ENCODE measurements at regions not wholly inside any gene's neighbourhood (a gene's known extent, or its start where the extent isn't known, plus 50 kb on each side); places are given as distances from the start of the nearest gene placed in this dataset.

GRCh38 chr14:27061299-27061698, 463.5 kb upstream of the NOVA1 start:
- no peak overlapping the region for H2AFZ ChIP-seq (ENCODE audit: insufficient read depth, low read depth, low read length, poor library complexity, severe bottlenecking)
- no peaks in the 10 kb centered on the region for H4K20me1 ChIP-seq (ENCODE audit: control insufficient read depth, insufficient read depth, low read length, poor library complexity, severe bottlenecking)
- H3K36me3 ChIP-seq (replicated peaks in 1 of 2; ENCODE audit: control extremely low read depth in 1 of 2, control insufficient read depth in 1 of 2, extremely low read depth in 1 of 2, insufficient read depth in 2 of 2, low read length in 1 of 2): no peaks in the 10 kb centered on the region
- H3K27me3 Mint-ChIP-seq: no peaks in the 10 kb centered on the region
- no peaks in the 10 kb centered on the region for H3K4me1 Mint-ChIP-seq
- DNase-seq: no peak
- intact Hi-C loops (cut with micrococcal nuclease): no loop called here
- ChIA-PET CTCF (no interaction called here), POLR2A (no interaction called here)
- H3K9me3 ChIP-seq (ENCODE audit: control extremely low read depth in 1 of 3, control insufficient read depth in 2 of 3, insufficient read depth in 1 of 3, low read length in 2 of 3): no peaks in the 10 kb centered on the region
- no peaks in the 10 kb centered on the region for H3K27me3 ChIP-seq (replicated peaks in 1 of 4; ENCODE audit: control extremely low read depth in 1 of 4, control insufficient read depth in 3 of 4, insufficient read depth in 4 of 4, low read length in 3 of 4)
- no peak overlapping the region for H3K4me3 ChIP-seq (ENCODE audit: control extremely low read depth in 1 of 5, extremely low read depth in 1 of 5, insufficient read depth in 1 of 5, low read depth in 2 of 5, low read length in 4 of 5)
- no CpG with 5 or more reads among the region's 2 CpGs for WGBS (ENCODE audit: insufficient coverage)
- no peak for ATAC-seq (ENCODE audit: low read depth)
- no peaks in the 10 kb centered on the region for H3K79me2 ChIP-seq (ENCODE audit: control insufficient read depth, insufficient read depth, low read length)
- H3K4me1 ChIP-seq (ENCODE audit: control insufficient read depth in 2 of 2, insufficient read depth in 2 of 2, low read length in 2 of 2): no peaks in the 10 kb centered on the region
- no peak overlapping the region for H3K27ac ChIP-seq (ENCODE audit: low read length in 2 of 2)
- H3K4me2 ChIP-seq (replicated peaks; ENCODE audit: low read depth, low read length, poor library complexity, severe bottlenecking): no peak overlapping the region
- TF ChIP-seq CTCF (IDR thresholded peaks at IDR 0.05) (no peak), EZH2 (IDR thresholded peaks at IDR 0.05; ENCODE audit: borderline replicate concordance, insufficient read depth, low read depth, low read length, poor library complexity, severe bottlenecking) (no peak)
- no peak overlapping the region for H3K27ac Mint-ChIP-seq
- no peak overlapping the region for H3K9ac ChIP-seq (ENCODE audit: low read length)
- H3K9me3 Mint-ChIP-seq (ENCODE audit: insufficient read depth): peaks cover 3% of the 10 kb centered on the region
- no peak overlapping the region for H3K4me3 Mint-ChIP-seq

DNA sequence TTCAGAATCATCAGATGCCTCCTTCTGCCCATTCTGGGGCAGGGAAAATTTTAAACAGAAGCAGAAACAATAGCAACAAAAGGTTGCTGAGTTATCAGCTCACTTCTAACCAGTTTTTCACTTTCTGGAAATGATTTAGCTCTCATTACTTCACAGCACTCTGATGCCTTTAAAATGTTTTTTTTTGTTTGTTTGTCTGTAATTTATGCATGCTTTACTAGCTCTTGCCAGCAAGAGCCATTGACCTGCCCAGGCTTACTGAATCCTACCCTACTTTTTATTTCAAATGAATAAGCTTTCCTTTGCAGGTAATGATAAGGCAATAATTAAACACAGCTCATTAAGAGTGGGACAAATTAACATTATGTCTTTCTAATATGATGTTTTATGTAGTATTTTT, 466.1 kb upstream of the NOVA1 start:
- TF ChIP-seq CTCF (IDR thresholded peaks at IDR 0.05): no peak
- Mint-ChIP-seq H3K9me3 (ENCODE audit: insufficient read depth) (peaks cover 3% of the 10 kb centered on the region), H3K27ac (no peak overlapping the region), H3K4me1 (no peaks in the 10 kb centered on the region), H3K27me3 (no peaks in the 10 kb centered on the region), H3K4me3 (no peak overlapping the region)
- ChIA-PET POLR2A (no interaction called here), CTCF (no interaction called here)
- H3K27ac ChIP-seq (ENCODE audit: low read length in 2 of 2): no peak overlapping the region
- no peaks in the 10 kb centered on the region for H3K36me3 ChIP-seq (replicated peaks in 1 of 2; ENCODE audit: control extremely low read depth in 1 of 2, control insufficient read depth in 1 of 2, extremely low read depth in 1 of 2, insufficient read depth in 2 of 2, low read length in 1 of 2)
- no peaks in the 10 kb centered on the region for H3K27me3 ChIP-seq (replicated peaks in 1 of 4; ENCODE audit: control extremely low read depth in 1 of 4, control insufficient read depth in 3 of 4, insufficient read depth in 4 of 4, low read length in 3 of 4)
- ATAC-seq (ENCODE audit: low read depth) (no peak), DNase-seq (no peak)
- no peak overlapping the region for H3K4me2 ChIP-seq (replicated peaks; ENCODE audit: low read depth, low read length, poor library complexity, severe bottlenecking)
- H3K79me2 ChIP-seq (ENCODE audit: control insufficient read depth, insufficient read depth, low read length): no peaks in the 10 kb centered on the region
- no peaks in the 10 kb centered on the region for H4K20me1 ChIP-seq (ENCODE audit: control insufficient read depth, insufficient read depth, low read length, poor library complexity, severe bottlenecking)
- intact Hi-C loops (cut with micrococcal nuclease): no loop called here
- no peaks in the 10 kb centered on the region for H3K4me1 ChIP-seq (ENCODE audit: control insufficient read depth in 2 of 2, insufficient read depth in 2 of 2, low read length in 2 of 2)
- H2AFZ ChIP-seq (ENCODE audit: insufficient read depth, low read depth, low read length, poor library complexity, severe bottlenecking): no peak overlapping the region
- H3K9ac ChIP-seq (ENCODE audit: low read length): no peak overlapping the region
- no peak overlapping the region for H3K4me3 ChIP-seq (ENCODE audit: control extremely low read depth in 1 of 5, extremely low read depth in 1 of 5, insufficient read depth in 1 of 5, low read depth in 2 of 5, low read length in 4 of 5)
- H3K9me3 ChIP-seq (ENCODE audit: control extremely low read depth in 1 of 3, control insufficient read depth in 2 of 3, insufficient read depth in 1 of 3, low read length in 2 of 3): no peaks in the 10 kb centered on the region
